ENCODE measurements at regions not wholly inside any gene's neighbourhood (a gene's known extent, or its start where the extent isn't known, plus 50 kb on each side); places are given as distances from the start of the nearest gene placed in this dataset.
"Not testable (repeated sequence)": the region's sequence is repeated elsewhere in the genome, so short reads cannot be mapped to it uniquely, and the experiment has no call there.

GRCh38 chr1:213324859-213325258, 273.8 kb downstream of the RPS6KC1 start:
- DNase-seq = no peak

- no peak for DNase-seq
These were observed 274.4 kb downstream of the RPS6KC1 start for GRCh38 chr1:213325482-213325881.

- no peak for DNase-seq
These were observed 275.4 kb downstream of the RPS6KC1 start for GRCh38 chr1:213326281-213327016.

- DNase-seq = no peak
These were observed 276.1 kb downstream of the RPS6KC1 start for GRCh38 chr1:213327017-213327667.

GRCh38 chr1:213329406-213330008, 278.5 kb downstream of the RPS6KC1 start:
- no peak for DNase-seq

GRCh38 chr1:213330281-213330680, 279.2 kb downstream of the RPS6KC1 start:
- DNase-seq = no peak

GRCh38 chr1:213331631-213332175, 280.7 kb downstream of the RPS6KC1 start:
- DNase-seq = no peak

GRCh38 chr1:213332491-213332890, 281.4 kb downstream of the RPS6KC1 start:
- no peak for DNase-seq

GRCh38 chr1:213333121-213333520, 282.1 kb downstream of the RPS6KC1 start:
- DNase-seq = no peak

GRCh38 chr1:213335084-213335483, 284.0 kb downstream of the RPS6KC1 start:
- DNase-seq = no peak

GRCh38 chr1:213337025-213337678, 286.1 kb downstream of the RPS6KC1 start:
- DNase-seq = no peak

GRCh38 chr1:213340593-213340992, 289.6 kb downstream of the RPS6KC1 start:
- DNase-seq = no peak

- no peak for DNase-seq
These were observed 294.6 kb downstream of the RPS6KC1 start for GRCh38 chr1:213345621-213346020.

GRCh38 chr1:213357403-213357802, 306.4 kb downstream of the RPS6KC1 start:
- DNase-seq = no peak

GRCh38 chr1:213358368-213358767, 307.3 kb downstream of the RPS6KC1 start:
- not testable (repeated sequence) for DNase-seq

- DNase-seq = no peak
These were observed 311.6 kb downstream of the RPS6KC1 start for GRCh38 chr1:213362598-213362997.

GRCh38 chr1:213366141-213366831, 315.2 kb downstream of the RPS6KC1 start:
- no peak for DNase-seq

- DNase-seq = no peak
These were observed 318.4 kb downstream of the RPS6KC1 start for GRCh38 chr1:213369465-213369864.

- DNase-seq = no peak
These were observed 319.5 kb downstream of the RPS6KC1 start for GRCh38 chr1:213370523-213370922.

GRCh38 chr1:213371525-213371846, 320.4 kb downstream of the RPS6KC1 start:
- DNase-seq = no peak

GRCh38 chr1:213371847-213372619, 321.0 kb downstream of the RPS6KC1 start:
- DNase-seq = peak; percentile 8

GRCh38 chr1:213374369-213374768, 323.3 kb downstream of the RPS6KC1 start:
- peak; percentile 86 for DNase-seq

Measured in NCI-H1092 (cell line).